ENCODE measurements at regions not wholly inside any gene's neighbourhood (a gene's known extent, or its start where the extent isn't known, plus 50 kb on each side); places are given as distances from the start of the nearest gene placed in this dataset.
"Not testable (repeated sequence)": the region's sequence is repeated elsewhere in the genome, so short reads cannot be mapped to it uniquely, and the experiment has no call there.

- H3K4me3 ChIP-seq; H3K36me3 ChIP-seq; H3K27me3 ChIP-seq; DNase-seq; H3K27ac ChIP-seq; intact Hi-C loops (cut with DNase I); H3K9ac ChIP-seq (ENCODE audit: low read depth in 2 of 2, low read length in 2 of 2); H3K9me3 ChIP-seq; H3K4me1 ChIP-seq: not testable (repeated sequence)
Observed at GRCh38 chr15:22599526-22600320, 141.0 kb downstream of the GOLGA6L22 start.

- H3K27me3 ChIP-seq; H3K27ac ChIP-seq; intact Hi-C loops (cut with DNase I): not testable (repeated sequence)
Observed at GRCh38 chr15:22616976-22617375, 158.3 kb downstream of the GOLGA6L22 start.

GRCh38 chr15:22631789-22632188 is 154.7 kb upstream of the NIPA1 start:
- H3K9ac ChIP-seq (ENCODE audit: low read depth in 2 of 2, low read length in 2 of 2); intact Hi-C loops (cut with DNase I); DNase-seq; H3K36me3 ChIP-seq; H3K9me3 ChIP-seq; H3K4me3 ChIP-seq; H3K4me1 ChIP-seq; H3K27ac ChIP-seq; H3K27me3 ChIP-seq: not testable (repeated sequence)

More at GRCh38 chr15:22616976-22617375, 158.3 kb downstream of the GOLGA6L22 start:
- not testable (repeated sequence) for H3K9me3 ChIP-seq; DNase-seq; H3K4me3 ChIP-seq; H3K9ac ChIP-seq (ENCODE audit: low read depth in 2 of 2, low read length in 2 of 2); H3K36me3 ChIP-seq; H3K4me1 ChIP-seq

GRCh38 chr15:22639983-22640382 is 146.5 kb upstream of the NIPA1 start:
- H3K36me3 ChIP-seq; DNase-seq; H3K27ac ChIP-seq; H3K4me1 ChIP-seq; intact Hi-C loops (cut with DNase I); H3K9me3 ChIP-seq; H3K4me3 ChIP-seq; H3K9ac ChIP-seq (ENCODE audit: low read depth in 2 of 2, low read length in 2 of 2); H3K27me3 ChIP-seq: not testable (repeated sequence)

- H3K9ac ChIP-seq (ENCODE audit: low read depth in 2 of 2, low read length in 2 of 2); DNase-seq; H3K9me3 ChIP-seq; H3K4me1 ChIP-seq; H3K36me3 ChIP-seq; H3K27me3 ChIP-seq; intact Hi-C loops (cut with DNase I); H3K27ac ChIP-seq; H3K4me3 ChIP-seq: not testable (repeated sequence)
Observed at GRCh38 chr15:22649458-22649857, 137.0 kb upstream of the NIPA1 start.

GRCh38 chr15:22651179-22651578 is 135.3 kb upstream of the NIPA1 start:
- H3K9me3 ChIP-seq; DNase-seq; H3K4me3 ChIP-seq; H3K9ac ChIP-seq (ENCODE audit: low read depth in 2 of 2, low read length in 2 of 2); H3K27ac ChIP-seq; H3K4me1 ChIP-seq; H3K36me3 ChIP-seq; intact Hi-C loops (cut with DNase I); H3K27me3 ChIP-seq: not testable (repeated sequence)

- intact Hi-C loops (cut with DNase I); DNase-seq: not testable (repeated sequence)
- peak overlapping the region; percentile 28 for H3K27ac ChIP-seq
Observed at GRCh38 chr15:22664294-22665058, 122.0 kb upstream of the NIPA1 start.

GRCh38 chr15:22665059-22665702 is 121.3 kb upstream of the NIPA1 start:
- H3K36me3 ChIP-seq; DNase-seq; intact Hi-C loops (cut with DNase I); H3K27me3 ChIP-seq; H3K9ac ChIP-seq (ENCODE audit: low read depth in 2 of 2, low read length in 2 of 2); H3K4me1 ChIP-seq; H3K9me3 ChIP-seq: not testable (repeated sequence)
- H3K27ac ChIP-seq = peak overlapping the region; percentile 28
- H3K4me3 ChIP-seq = peak overlapping the region; percentile 32

More at GRCh38 chr15:22664294-22665058, 122.0 kb upstream of the NIPA1 start:
- Histone ChIP-seq H3K4me3 (peak overlapping the region; percentile 32), H3K9ac (ENCODE audit: low read depth in 2 of 2, low read length in 2 of 2) (peak overlapping the region in 1 of 2 donors; percentile 43)
- H3K27me3 ChIP-seq, H3K9me3 ChIP-seq, H3K4me1 ChIP-seq, H3K36me3 ChIP-seq: not testable (repeated sequence)

GRCh38 chr15:22665711-22666110 is 120.7 kb upstream of the NIPA1 start:
- H3K9me3 ChIP-seq; H3K4me3 ChIP-seq; H3K27me3 ChIP-seq; DNase-seq; H3K36me3 ChIP-seq; H3K4me1 ChIP-seq; H3K9ac ChIP-seq (ENCODE audit: low read depth in 2 of 2, low read length in 2 of 2); intact Hi-C loops (cut with DNase I): not testable (repeated sequence)
- peak overlapping the region; percentile 17 for H3K27ac ChIP-seq

- H3K27ac ChIP-seq; H3K9me3 ChIP-seq; H3K27me3 ChIP-seq; H3K4me3 ChIP-seq; intact Hi-C loops (cut with DNase I); H3K4me1 ChIP-seq; DNase-seq; H3K36me3 ChIP-seq; H3K9ac ChIP-seq (ENCODE audit: low read depth in 2 of 2, low read length in 2 of 2): not testable (repeated sequence)
Observed at GRCh38 chr15:22684786-22685185, 101.7 kb upstream of the NIPA1 start.

GRCh38 chr15:22699881-22700280 is 86.6 kb upstream of the NIPA1 start:
- intact Hi-C loops (cut with DNase I); DNase-seq; H3K27ac ChIP-seq; H3K27me3 ChIP-seq; H3K36me3 ChIP-seq; H3K4me3 ChIP-seq; H3K9me3 ChIP-seq; H3K9ac ChIP-seq (ENCODE audit: low read depth in 2 of 2, low read length in 2 of 2); H3K4me1 ChIP-seq: not testable (repeated sequence)

GRCh38 chr15:22710831-22711341 is 75.6 kb upstream of the NIPA1 start:
- intact Hi-C loops (cut with DNase I); H3K27me3 ChIP-seq; DNase-seq; H3K27ac ChIP-seq; H3K4me1 ChIP-seq; H3K4me3 ChIP-seq; H3K9ac ChIP-seq (ENCODE audit: low read depth in 2 of 2, low read length in 2 of 2); H3K9me3 ChIP-seq; H3K36me3 ChIP-seq: not testable (repeated sequence)

GRCh38 chr15:22713933-22714332 is 72.5 kb upstream of the NIPA1 start:
- H3K27ac ChIP-seq = not testable (repeated sequence)

More at GRCh38 chr15:22713933-22714332, 72.5 kb upstream of the NIPA1 start:
- H3K4me3 ChIP-seq; H3K4me1 ChIP-seq; H3K9me3 ChIP-seq; intact Hi-C loops (cut with DNase I); H3K9ac ChIP-seq (ENCODE audit: low read depth in 2 of 2, low read length in 2 of 2); H3K36me3 ChIP-seq; H3K27me3 ChIP-seq; DNase-seq: not testable (repeated sequence)

Measured in colonic mucosa (tissue), 4 donors.